GM19397 (cell line): ENCODE measurements at regions not wholly inside any gene's neighbourhood (a gene's known extent, or its start where the extent isn't known, plus 50 kb on each side); places are given as distances from the start of the nearest gene placed in this dataset.
"Not testable (repeated sequence)": the region's sequence is repeated elsewhere in the genome, so short reads cannot be mapped to it uniquely, and the experiment has no call there.

Source experiments
- ATAC-seq: cut with Tn5 transposase; IDR thresholded peaks from one replicate; pipeline ENCODE4 v1.9.1; 2021; ENCODE audit warnings: mild to moderate bottlenecking, moderate library complexity; ENCODE audit not compliant: unreplicated experiment

DNA sequence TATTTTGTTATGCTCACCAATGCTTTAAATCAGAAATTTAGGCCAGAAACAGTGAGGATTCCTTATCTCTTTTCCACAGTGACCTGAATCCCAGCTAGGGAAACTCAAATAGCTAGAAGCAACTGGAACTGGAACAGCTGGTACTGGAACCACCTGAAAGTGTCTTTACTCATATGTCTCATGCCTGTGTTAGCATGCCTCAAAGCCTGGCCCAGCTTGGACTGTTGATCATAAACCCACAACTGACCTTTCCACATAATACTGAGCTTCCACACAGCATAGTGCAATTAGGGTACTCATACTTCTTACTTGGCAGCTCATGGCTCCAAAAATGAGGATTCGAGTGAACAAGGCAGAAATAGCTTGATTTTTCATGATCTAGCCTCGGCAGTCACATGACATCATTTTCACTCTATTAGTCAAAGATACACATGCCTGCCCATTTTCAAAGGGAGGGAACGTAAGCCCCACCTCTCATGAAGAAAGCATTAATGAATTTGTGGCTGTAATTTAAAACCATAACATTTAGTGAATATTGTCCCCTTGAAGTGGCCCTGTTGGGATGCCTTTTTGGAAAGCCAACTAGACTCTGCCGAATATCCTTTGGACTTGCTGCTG, 80.8 kb upstream of the ACSL1 start:
- no peak for ATAC-seq

GRCh38 chr4:184907216-184907615, 81.4 kb upstream of the ACSL1 start:
- ATAC-seq = no peak

DNA sequence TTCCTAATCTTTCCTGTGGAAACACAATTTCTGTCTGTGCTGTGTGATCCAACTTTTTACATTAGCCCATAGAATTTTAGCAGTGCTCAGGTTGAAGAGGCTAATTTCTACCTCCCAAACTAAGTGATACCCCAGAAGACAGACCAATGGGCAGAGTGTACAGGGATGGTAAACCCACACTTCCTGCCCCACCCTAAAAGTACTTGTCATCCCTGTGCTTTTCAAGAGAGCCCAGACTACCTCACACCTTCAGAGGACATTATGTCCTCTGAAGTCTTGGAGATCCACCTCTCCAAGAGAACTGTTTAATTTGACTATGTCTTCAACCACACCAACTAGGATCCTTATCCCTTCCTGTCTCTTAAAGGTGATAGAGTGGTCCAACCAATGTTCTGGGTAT, 82.0 kb upstream of the ACSL1 start:
- no peak for ATAC-seq

- no peak for ATAC-seq
Observed at GRCh38 chr4:184911310-184911709, 85.5 kb upstream of the ACSL1 start.

GRCh38 chr4:184913356-184914143, 87.8 kb upstream of the ACSL1 start:
- no peak for ATAC-seq

DNA sequence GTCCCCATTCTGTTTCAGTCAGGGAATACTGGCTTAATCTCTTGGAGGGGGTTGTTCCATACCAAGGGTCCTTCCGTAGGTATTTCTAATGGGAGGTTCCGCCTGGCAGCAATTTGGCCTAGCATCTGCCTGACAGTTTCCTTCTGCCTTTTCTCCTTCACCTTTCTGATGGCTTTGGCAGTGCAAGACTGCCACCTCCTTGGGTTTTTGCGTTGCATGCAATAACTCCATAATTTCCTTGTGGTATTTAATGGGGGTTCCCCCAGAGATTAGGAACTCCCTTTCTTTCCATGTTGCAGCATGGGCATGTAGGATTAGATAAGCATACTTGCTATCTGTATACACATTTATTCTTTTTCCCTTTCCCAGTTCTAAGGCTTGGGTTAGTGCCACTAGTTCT, 93.0 kb upstream of the ACSL1 start:
- ATAC-seq = not testable (repeated sequence)

GRCh38 chr4:184921456-184921855, 95.7 kb upstream of the ACSL1 start:
- ATAC-seq = no peak

DNA sequence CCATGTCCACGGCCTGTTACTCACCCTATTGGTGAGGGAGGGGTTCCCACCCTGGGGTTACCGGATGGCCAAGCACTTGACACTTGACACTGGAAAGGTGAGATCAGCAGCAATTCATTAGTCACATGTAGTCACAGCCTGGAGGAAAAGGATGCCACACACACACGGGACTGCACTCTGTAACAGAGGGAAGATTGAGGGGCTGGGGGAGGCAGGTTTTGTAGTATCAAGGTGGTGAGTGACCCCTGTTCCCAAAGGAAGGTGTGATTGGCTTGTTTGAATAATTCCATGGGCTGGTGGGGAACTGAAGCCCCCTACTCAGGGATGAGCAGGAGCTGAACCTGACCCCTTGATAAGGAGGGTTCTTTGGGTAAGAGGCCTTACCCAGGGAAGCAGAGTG, 96.0 kb upstream of the HELT start:
- ATAC-seq = no peak

- ATAC-seq = no peak
Observed at GRCh38 chr4:184924516-184924915, 93.8 kb upstream of the HELT start.

DNA sequence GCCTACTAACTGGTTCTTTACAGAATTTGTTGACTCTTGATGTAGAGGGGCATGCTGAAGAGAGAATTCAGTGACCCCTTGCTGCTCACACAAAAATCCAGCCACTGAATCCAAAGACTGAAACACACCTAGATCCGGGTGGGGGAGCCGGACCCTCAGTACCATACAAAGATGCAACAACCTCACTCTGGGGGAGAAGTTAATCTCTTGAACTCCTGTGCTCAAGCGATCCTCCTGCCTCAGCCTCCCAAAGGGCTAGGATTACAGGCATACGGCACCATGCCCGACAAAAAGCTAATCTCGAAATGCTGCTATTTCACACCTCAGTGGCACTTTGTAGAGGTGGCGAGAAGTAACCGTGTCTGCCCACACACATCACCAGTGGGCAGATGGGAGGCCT, 88.8 kb upstream of the HELT start:
- no peak for ATAC-seq

- no peak for ATAC-seq
Observed at GRCh38 chr4:184930026-184930425, 88.3 kb upstream of the HELT start.

DNA sequence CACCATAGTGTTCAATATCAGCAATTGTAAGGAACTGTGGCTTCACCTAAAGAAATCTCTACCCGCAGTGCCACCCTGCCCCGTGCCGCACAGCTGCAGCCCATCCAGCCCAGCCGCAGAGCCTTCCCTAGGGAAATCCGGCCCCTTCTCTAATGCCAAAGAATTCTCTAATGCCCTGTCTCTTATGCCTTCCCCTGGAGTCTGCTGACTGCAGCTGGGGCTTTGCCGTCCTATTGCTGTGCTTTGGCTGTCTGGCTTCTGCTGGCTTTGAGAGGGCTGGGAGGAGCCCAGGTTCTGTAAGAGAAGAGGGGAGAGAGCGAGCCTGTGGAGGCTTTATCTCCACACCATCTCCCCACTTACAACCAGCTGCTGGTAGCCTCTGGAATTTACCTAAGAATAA, 85.9 kb upstream of the HELT start:
- ATAC-seq = no peak

DNA sequence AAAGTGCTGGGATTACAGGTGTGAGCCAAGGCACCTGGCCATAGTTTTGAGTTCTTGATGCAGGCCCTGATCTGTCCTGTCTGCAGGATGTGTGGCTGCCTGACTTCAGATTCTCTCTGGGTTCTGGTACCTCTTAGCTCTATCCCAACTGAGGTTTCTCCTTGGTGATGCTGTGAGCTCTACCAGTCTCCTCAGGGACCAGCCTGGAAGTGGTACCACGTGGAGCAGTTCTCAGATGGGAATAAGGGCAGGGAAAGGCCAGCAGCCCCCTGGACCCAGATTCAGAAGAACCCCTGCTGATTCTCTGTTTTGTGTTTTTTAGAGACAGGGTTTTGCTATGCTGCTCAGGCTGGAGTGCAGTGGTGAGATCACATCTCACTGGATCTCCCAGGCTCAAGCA, 85.0 kb upstream of the HELT start:
- no peak for ATAC-seq

- ATAC-seq = no peak
Observed at GRCh38 chr4:184934184-184934583, 84.1 kb upstream of the HELT start.

DNA sequence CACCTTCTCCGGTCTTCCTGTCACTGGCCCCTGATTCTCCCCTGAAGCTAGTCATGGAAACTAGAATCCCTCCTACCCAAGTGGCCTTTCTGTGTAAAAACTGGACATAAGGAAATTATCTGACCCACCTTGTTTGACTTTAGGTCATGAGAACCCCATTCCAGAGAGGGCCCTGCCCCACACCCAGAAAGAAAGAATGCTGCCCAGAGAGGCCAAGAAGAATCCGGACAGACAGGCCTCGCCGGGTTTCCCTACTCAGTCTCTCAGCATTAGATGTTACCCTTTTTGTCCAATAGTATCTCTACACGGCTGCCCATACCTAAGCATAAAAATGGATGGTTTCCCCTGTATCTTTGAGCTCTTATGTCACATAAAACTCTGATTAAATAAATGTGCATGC, 83.3 kb upstream of the HELT start:
- ATAC-seq = no peak

GRCh38 chr4:184936071-184936470, 82.2 kb upstream of the HELT start:
- no peak for ATAC-seq

DNA sequence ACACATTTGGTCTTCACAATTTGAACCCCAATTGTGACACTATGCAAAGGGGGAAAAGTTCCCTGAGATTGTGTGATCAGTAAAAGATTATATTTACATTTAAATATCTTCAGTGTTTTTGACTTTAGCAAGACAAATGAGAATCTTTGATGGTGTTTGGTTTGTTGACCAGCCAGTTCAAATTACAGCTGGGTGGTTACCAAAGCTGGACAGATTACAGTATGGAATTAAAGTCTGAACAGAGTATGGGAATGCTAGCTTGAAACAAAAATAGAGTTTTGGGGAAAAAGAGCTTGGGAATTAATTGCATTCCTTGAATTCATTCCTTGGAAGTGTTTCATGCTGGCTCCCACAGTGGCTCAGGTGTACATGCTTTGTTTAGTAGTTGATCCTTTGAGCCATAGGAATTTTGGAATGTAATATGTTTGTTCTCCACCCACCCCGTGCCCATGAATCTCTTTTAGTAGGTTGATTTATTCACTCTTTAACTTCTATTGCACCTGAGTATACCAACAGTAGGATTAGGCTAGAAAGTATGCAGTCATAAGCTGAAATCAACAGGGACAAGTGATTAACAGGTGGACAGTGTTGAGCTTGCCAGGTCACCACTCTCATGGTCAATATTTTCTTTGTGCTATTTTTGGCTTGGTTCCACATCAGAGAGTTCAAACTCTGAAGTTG, 81.1 kb upstream of the HELT start:
- ATAC-seq = no peak

- no peak for ATAC-seq
Observed at GRCh38 chr4:184937745-184938144, 80.5 kb upstream of the HELT start.

- ATAC-seq = no peak
Observed at GRCh38 chr4:184938871-184939270, 79.4 kb upstream of the HELT start.

GRCh38 chr4:184939978-184940377, 78.3 kb upstream of the HELT start:
- ATAC-seq = no peak

- no peak for ATAC-seq
Observed at GRCh38 chr4:184940500-184940899, 77.8 kb upstream of the HELT start.
